DMS79 (cell line): ENCODE measurements at regions not wholly inside any gene's neighbourhood (a gene's known extent, or its start where the extent isn't known, plus 50 kb on each side); places are given as distances from the start of the nearest gene placed in this dataset.

ENCODE experiments used
- DNase-seq: peaks from one replicate; lab custom pipeline; 2025; lab: John Stamatoyannopoulos, UW

GRCh38 chr5:61622156-61622555 is 290.1 kb downstream of the ZSWIM6 start:
- DNase-seq = no peak

GRCh38 chr5:61623401-61624069 is 291.5 kb downstream of the ZSWIM6 start:
- DNase-seq = no peak

- DNase-seq = no peak
Measured at GRCh38 chr5:61624553-61625136, 292.6 kb downstream of the ZSWIM6 start.

GRCh38 chr5:61625137-61625561 is 293.1 kb downstream of the ZSWIM6 start:
- no peak for DNase-seq

GRCh38 chr5:61625681-61626621 is 293.9 kb downstream of the ZSWIM6 start:
- DNase-seq = no peak

GRCh38 chr5:61626639-61627282 is 294.7 kb downstream of the ZSWIM6 start:
- no peak for DNase-seq

GRCh38 chr5:61627531-61627930 is 295.5 kb downstream of the ZSWIM6 start:
- no peak for DNase-seq

GRCh38 chr5:61630908-61631307 is 298.9 kb downstream of the ZSWIM6 start:
- no peak for DNase-seq

- peak; percentile 19 for DNase-seq
Measured at GRCh38 chr5:61631438-61631941, 299.4 kb downstream of the ZSWIM6 start.

- DNase-seq = no peak
Measured at GRCh38 chr5:61632064-61632463, 300.0 kb downstream of the ZSWIM6 start.

- no peak for DNase-seq
Measured at GRCh38 chr5:61635271-61635670, 303.2 kb downstream of the ZSWIM6 start.

- DNase-seq = no peak
Measured at GRCh38 chr5:61637566-61637965, 305.5 kb downstream of the ZSWIM6 start.

GRCh38 chr5:61638476-61638875 is 306.4 kb downstream of the ZSWIM6 start:
- no peak for DNase-seq

GRCh38 chr5:61640179-61641021 is 308.3 kb downstream of the ZSWIM6 start:
- no peak for DNase-seq

- DNase-seq = no peak
Measured at GRCh38 chr5:61641748-61642565, 309.9 kb downstream of the ZSWIM6 start.

- DNase-seq = no peak
Measured at GRCh38 chr5:61647672-61648071, 315.6 kb downstream of the ZSWIM6 start.

- no peak for DNase-seq
Measured at GRCh38 chr5:61649231-61649630, 317.2 kb downstream of the ZSWIM6 start.

GRCh38 chr5:61649971-61650370 is 317.9 kb downstream of the ZSWIM6 start:
- no peak for DNase-seq

- DNase-seq = no peak
Measured at GRCh38 chr5:61650661-61651060, 318.6 kb downstream of the ZSWIM6 start.

GRCh38 chr5:61651195-61651594 is 319.1 kb downstream of the ZSWIM6 start:
- no peak for DNase-seq
